ENCODE measurements at regions not wholly inside any gene's neighbourhood (a gene's known extent, or its start where the extent isn't known, plus 50 kb on each side); places are given as distances from the start of the nearest gene placed in this dataset.

DNA sequence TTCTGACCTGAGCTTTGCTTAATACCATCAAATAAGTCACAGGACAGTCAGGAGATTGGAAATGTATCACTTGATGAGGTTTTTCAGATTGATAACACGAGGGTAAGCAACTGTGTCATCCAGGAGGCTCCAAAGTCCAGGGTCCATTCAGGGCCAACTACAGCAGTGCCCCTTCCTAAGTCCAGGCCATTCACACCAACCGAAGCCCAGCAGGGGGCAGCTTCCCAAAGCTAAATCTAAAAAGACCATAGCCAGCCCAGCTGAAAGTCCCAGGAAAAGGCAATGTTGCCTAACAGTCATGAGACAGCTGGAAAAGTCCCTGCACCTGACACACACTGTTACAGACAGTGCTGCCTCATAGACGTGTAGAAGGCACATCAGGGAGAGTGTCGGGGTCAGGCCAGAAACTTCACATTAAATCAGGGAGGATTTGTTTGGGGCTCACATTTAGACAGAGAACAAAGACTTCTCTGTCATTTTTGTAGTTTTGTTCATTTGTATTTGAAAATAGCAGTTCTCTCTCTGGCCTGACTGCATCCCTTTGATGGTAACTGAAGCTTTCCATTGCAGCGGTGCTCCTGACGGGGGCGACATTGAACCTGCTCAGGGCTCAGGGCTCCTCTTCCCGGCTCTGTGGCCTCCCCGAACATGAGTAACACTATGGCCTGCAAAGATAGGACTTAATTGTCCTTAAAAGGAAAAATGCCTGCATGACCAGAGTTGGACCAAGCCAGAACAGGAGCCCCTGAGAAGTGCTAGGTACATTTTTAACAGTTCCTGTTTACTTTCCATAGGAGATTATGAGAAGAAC, 200.4 kb downstream of the NRIP1 start (continued):
- TF ChIP-seq, protein P1, sequence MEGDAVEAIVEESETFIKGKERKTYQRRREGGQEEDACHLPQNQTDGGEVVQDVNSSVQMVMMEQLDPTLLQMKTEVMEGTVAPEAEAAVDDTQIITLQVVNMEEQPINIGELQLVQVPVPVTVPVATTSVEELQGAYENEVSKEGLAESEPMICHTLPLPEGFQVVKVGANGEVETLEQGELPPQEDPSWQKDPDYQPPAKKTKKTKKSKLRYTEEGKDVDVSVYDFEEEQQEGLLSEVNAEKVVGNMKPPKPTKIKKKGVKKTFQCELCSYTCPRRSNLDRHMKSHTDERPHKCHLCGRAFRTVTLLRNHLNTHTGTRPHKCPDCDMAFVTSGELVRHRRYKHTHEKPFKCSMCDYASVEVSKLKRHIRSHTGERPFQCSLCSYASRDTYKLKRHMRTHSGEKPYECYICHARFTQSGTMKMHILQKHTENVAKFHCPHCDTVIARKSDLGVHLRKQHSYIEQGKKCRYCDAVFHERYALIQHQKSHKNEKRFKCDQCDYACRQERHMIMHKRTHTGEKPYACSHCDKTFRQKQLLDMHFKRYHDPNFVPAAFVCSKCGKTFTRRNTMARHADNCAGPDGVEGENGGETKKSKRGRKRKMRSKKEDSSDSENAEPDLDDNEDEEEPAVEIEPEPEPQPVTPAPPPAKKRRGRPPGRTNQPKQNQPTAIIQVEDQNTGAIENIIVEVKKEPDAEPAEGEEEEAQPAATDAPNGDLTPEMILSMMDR (IDR thresholded peaks at IDR 0.05 in 2 of 3, conservative IDR thresholded peaks at IDR 0.05 in 1 of 3; ENCODE audit: insufficient read depth in 2 of 3, low read depth in 1 of 3, low read length in 3 of 3): peak; percentile 73 to 82 (median 75)
- TF ChIP-seq JUND (IDR thresholded peaks at IDR 0.05; ENCODE audit: borderline replicate concordance, low read depth, low read length) (0 out of 2 replicates have a peak, but pooled peaks have one; percentile 5), JUND (tag; IDR thresholded peaks at IDR 0.05; ENCODE audit: borderline replicate concordance, low read depth, low read length) (no peak; the same call in 2 of the 3 replicates), ZNF431 (CRISPR knock-in tag; IDR thresholded peaks at IDR 0.05) (no peak), TRIM28 (IDR thresholded peaks at IDR 0.05) (no peak), ZNF77 (CRISPR knock-in tag; IDR thresholded peaks at IDR 0.05) (no peak), THRAP3 (IDR thresholded peaks at IDR 0.05; ENCODE audit: borderline replicate concordance) (no peak), STAG1 (CRISPR knock-in tag; IDR thresholded peaks at IDR 0.05; ENCODE audit: borderline replicate concordance) (peak; percentile 25; the same call in 1 of the 2 replicates), SMC3 (conservative IDR thresholded peaks at IDR 0.05; ENCODE audit: insufficient read depth, low read depth, low read length) (peak; percentile 40; the same call in 1 of the 2 replicates)
- TF ChIP-seq, protein P2, sequence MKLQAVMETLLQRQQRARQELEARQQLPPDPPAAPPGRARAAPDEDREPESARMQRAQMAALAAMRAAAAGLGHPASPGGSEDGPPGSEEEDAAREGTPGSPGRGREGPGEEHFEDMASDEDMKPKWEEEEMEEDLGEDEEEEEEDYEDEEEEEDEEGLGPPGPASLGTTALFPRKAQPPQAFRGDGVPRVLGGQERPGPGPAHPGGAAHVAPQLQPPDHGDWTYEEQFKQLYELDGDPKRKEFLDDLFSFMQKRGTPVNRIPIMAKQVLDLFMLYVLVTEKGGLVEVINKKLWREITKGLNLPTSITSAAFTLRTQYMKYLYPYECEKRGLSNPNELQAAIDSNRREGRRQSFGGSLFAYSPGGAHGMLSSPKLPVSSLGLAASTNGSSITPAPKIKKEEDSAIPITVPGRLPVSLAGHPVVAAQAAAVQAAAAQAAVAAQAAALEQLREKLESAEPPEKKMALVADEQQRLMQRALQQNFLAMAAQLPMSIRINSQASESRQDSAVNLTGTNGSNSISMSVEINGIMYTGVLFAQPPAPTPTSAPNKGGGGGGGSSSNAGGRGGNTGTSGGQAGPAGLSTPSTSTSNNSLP (IDR thresholded peaks at IDR 0.05; ENCODE audit: borderline replicate concordance, low read depth, low read length): 0 out of 2 replicates have a peak, but pooled peaks have one; percentile 49
- TF ChIP-seq, protein P3, sequence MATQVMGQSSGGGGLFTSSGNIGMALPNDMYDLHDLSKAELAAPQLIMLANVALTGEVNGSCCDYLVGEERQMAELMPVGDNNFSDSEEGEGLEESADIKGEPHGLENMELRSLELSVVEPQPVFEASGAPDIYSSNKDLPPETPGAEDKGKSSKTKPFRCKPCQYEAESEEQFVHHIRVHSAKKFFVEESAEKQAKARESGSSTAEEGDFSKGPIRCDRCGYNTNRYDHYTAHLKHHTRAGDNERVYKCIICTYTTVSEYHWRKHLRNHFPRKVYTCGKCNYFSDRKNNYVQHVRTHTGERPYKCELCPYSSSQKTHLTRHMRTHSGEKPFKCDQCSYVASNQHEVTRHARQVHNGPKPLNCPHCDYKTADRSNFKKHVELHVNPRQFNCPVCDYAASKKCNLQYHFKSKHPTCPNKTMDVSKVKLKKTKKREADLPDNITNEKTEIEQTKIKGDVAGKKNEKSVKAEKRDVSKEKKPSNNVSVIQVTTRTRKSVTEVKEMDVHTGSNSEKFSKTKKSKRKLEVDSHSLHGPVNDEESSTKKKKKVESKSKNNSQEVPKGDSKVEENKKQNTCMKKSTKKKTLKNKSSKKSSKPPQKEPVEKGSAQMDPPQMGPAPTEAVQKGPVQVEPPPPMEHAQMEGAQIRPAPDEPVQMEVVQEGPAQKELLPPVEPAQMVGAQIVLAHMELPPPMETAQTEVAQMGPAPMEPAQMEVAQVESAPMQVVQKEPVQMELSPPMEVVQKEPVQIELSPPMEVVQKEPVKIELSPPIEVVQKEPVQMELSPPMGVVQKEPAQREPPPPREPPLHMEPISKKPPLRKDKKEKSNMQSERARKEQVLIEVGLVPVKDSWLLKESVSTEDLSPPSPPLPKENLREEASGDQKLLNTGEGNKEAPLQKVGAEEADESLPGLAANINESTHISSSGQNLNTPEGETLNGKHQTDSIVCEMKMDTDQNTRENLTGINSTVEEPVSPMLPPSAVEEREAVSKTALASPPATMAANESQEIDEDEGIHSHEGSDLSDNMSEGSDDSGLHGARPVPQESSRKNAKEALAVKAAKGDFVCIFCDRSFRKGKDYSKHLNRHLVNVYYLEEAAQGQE (IDR thresholded peaks at IDR 0.05; ENCODE audit: borderline replicate concordance): peak; percentile 64; the same call in 1 of the 2 replicates
- TF ChIP-seq, protein P3 (CRISPR knock-in tag; IDR thresholded peaks at IDR 0.05; ENCODE audit: low read depth): no peak
- TF ChIP-seq, protein P4, sequence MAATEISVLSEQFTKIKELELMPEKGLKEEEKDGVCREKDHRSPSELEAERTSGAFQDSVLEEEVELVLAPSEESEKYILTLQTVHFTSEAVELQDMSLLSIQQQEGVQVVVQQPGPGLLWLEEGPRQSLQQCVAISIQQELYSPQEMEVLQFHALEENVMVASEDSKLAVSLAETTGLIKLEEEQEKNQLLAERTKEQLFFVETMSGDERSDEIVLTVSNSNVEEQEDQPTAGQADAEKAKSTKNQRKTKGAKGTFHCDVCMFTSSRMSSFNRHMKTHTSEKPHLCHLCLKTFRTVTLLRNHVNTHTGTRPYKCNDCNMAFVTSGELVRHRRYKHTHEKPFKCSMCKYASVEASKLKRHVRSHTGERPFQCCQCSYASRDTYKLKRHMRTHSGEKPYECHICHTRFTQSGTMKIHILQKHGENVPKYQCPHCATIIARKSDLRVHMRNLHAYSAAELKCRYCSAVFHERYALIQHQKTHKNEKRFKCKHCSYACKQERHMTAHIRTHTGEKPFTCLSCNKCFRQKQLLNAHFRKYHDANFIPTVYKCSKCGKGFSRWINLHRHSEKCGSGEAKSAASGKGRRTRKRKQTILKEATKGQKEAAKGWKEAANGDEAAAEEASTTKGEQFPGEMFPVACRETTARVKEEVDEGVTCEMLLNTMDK (IDR thresholded peaks at IDR 0.05; ENCODE audit: borderline replicate concordance, insufficient read depth, low read depth, low read length, poor library complexity, severe bottlenecking): peak; percentile 52

Data from K562 (cell line).